ENCODE measurements at regions not wholly inside any gene's neighbourhood (a gene's known extent, or its start where the extent isn't known, plus 50 kb on each side); places are given as distances from the start of the nearest gene placed in this dataset.

GRCh38 chr18:39648616-39649015 is 2083.0 kb upstream of the CELF4 start:
- no peak for TF ChIP-seq CTCF (IDR thresholded peaks at IDR 0.05)
- TF ChIP-seq POLR2AphosphoS5 (IDR thresholded peaks at IDR 0.05), result no peak
